ENCODE measurements at regions not wholly inside any gene's neighbourhood (a gene's known extent, or its start where the extent isn't known, plus 50 kb on each side); places are given as distances from the start of the nearest gene placed in this dataset.
A peak's percentile ranks its signal among the peaks of the same experiment; 100 is the strongest.
"Not testable (repeated sequence)": the region's sequence is repeated elsewhere in the genome, so short reads cannot be mapped to it uniquely, and the experiment has no call there.

DNA sequence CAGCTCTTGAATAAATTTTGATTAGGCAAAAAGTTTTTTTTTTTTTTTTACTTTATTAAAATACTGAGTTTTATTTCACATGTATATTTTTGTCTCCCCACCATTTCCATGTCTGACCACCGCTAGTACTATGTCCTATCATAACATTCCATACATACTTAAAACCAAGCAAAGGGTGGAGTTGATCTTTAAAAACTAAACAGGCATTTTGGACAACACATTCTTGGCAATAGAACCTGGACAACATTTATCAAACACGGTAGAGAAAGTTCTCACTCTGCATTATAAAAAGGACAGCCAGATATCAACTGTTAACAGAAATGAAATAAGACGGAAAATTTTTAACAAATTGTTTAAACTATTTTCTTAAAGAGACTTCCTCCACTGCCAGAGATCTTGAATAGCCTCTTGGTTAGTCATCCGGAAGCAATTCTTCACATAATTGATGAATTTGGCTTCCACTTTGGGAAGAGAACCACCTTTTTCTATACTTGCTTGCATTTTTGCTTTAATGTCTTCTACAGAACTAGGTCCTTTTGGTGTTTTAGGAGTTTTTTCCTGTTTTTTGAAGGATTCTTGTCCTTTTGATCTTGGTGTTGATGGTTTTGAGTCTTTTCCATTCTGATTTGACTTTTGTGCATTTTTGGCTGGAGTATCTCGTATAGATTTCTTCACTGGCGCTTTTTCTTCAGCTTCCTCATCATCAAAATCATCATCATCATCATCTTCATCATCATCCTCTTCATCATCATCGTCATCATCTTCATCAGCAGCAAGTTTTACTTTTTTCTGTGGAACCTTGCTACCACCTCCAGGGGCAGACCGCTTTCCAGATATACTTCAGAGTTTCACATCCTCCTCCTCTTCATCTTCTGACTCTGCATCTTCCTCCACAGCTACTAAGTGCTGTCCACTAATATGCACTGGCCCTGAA, 58.7 kb downstream of the POU5F2 start:
- DNase-seq (ENCODE audit: low read depth): not testable (repeated sequence)

DNA sequence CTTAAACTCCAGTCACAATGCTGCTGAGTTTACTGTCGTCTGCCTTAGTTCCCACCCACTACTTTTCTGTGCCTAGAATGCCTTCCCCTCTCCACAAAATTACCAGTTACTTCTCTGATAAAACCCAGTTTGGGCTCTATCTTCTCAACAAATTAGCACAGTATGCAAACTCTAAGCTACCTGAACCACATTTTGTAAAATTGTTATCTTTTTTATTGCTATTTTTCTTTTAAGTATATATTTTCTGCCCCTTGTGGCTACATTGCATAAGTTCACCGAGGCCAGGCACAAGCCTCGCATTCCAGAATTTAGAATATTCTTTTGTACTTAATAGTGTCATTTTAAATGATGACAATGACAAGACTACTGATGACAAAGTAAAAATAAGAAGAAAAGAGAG, 60.0 kb downstream of the POU5F2 start:
- DNase-seq (ENCODE audit: low read depth): no peak

DNA sequence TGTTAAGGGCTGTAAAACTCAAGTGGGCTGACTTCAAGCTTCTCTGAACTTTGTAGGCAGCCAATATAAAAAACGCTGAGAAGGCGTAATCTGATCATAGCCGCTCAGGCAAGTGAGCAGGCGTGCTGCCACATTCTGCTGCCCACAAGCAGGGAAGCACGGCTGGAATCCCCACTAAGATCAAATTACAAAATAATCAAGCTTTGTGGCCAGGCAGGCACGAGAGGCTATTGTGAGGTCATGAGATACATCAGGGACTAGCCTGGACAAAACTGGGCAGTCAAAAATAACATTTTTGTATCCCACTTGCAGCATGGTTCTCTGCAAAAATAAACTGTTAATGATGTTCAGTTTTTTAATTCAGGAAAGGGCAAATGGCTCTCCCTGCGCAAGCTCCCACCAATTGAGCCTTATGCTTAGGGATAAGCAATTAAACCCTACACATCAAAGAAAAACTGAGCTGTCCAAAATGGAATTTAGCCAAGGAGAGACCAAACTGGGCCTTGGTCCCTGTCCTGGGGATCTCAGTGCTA, 64.0 kb downstream of the POU5F2 start:
- DNase-seq (ENCODE audit: low read depth): peak; percentile 86

DNA sequence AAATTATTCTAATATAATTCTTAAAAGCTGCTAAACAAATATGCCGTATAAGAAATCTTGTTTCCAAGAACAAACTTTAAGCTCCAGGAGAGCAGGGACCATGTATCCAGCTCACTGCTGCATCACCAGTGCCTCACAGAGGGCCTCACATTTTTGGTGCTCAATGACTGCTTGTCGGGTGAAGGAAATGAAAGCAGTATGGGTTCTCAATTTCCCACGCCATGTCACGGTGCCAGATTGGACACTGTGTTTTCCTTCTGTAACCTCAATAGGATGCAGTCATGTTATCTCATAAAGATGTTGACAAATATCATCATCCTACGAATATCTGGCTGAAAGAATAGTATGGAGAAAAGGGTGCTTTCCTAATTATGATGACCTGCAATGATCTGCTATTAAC, 64.7 kb downstream of the POU5F2 start:
- DNase-seq (ENCODE audit: low read depth): no peak

DNA sequence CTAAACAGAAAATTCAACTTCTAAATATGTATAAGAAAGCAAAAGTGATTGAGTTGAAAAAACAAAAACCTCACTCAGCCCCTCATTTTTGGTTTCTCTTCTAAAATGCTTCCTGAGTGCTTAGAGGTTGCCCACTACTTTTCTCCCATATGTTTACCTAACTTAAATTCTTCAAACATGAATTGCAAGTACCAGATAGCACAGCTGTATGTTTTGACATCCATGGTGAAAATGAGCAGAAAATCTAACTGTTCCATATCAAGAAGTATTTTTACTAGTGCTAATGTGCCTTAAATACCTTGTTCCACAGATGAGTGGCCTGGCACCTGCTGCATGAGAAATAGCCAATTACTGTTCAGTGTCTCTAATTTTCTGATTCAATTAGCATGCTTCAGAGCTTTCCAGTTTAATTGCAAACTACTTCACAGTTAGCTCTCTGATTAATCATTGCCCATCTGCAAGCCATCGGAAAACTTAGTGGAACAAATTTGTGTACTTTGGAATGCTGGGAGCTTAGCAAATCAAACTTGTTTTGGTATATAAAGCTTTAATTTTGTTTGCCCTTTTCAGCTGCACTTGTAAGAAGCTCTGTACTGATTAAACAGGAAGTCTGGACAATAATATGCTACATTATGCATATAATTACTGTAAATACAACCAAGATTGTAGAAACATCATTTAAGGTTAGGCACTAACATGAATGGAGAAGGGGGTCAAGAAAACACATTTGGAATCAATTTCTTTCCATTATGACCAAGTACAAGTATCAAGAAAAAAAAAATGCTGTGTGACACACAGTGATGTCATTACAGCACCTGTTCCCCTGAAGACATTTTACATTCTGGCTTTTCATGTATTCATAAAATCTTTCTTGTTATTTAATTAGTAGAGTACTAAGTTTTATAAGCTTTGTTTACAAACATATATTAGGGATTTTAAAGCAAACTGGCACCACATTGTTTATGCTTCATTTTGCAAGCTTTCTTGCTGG, 65.6 kb downstream of the POU5F2 start:
- no peak for DNase-seq (ENCODE audit: low read depth)

DNA sequence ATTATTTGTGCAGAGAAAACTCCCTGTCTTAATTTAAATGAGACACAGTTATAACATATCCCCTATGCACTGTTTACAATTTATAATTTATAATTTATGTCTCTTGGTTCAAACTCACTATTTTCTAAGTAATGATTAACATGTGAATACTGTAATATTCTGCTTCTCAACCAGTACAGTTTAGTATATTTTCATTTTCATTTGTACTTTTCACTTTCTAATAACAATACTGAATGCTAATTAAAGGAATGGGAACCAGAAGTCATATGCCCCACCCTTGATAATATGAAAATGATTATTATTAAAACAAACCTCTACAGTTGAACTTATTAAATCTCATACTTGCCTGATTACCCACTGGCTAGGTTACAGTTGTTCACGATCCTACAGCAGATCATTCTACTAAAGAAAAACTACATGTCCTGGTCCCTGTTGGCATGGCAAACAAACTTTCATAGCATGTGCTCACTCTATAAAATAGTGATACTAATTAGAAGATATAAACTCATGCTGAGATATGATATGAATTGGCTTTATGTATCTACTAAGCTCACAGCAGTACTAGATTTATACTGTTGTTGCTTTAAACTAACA, 66.4 kb downstream of the POU5F2 start:
- no peak for DNase-seq (ENCODE audit: low read depth)

DNA sequence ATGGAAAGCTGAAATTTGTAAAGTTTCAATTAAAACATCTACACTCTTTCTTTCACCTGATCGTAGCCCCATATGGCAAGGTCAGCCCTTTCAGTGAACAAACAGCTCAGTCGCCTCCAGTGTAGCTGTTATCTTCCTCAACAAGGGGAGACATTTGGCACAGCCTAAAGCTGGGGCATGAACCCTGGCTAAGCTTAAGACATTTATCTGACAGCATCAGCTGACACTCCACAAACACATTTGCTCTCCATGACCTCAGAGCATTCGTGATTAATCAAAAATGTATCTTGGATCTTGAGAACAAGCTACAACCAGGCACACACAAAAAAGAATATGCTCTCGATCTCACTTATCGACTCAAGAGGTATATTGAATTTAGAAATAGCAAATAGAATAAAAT, 67.3 kb downstream of the POU5F2 start:
- no peak for DNase-seq (ENCODE audit: low read depth)

DNA sequence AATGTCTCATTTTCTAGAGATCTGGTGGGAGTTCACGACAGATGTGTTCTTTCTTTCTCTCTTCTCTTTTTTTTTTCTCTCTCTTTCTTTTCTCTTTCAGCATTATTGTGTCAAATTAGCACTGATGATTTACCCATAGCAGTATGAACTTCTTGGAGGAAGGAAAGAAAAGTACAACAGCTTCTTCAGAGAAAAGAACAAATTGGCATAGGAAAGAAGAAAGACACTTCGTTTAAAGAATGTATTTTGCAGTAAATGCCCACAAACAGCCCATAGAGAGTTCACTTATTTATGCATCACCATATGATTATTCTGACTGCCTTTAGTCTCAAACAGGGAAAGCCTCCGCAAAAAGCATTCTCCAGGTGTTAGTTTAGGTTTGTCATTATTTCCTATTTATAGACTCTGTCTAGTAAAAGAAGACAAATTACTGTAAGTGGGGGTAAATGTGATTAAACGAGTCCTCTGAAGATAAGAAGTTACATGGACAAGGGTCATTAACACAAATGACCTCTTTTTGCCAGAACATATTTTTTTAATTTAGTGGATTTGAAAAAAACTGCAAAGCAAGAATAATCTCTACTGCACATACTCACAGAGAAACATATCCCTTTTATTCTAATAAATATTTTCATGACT, 68.0 kb downstream of the POU5F2 start:
- DNase-seq (ENCODE audit: low read depth): no peak

DNA sequence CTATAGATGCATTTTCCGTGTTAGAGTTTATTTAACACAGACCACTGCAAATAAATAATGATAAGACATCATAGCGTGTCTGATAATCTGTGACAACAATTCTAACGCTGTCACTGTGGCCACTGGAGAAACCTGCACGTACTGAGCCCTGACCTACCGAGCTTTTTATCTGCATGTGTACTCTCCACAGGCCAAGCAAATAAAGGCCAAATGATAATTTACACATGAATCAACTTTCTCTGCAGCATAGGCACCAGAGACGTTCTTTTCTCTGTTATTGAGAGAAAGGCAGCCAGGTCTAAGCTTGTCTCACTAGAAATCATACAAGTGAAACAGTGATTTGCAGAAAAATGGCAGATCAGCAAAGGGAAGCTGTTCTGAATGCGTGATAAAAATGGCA, 75.8 kb downstream of the POU5F2 start:
- DNase-seq (ENCODE audit: low read depth): no peak

DNA sequence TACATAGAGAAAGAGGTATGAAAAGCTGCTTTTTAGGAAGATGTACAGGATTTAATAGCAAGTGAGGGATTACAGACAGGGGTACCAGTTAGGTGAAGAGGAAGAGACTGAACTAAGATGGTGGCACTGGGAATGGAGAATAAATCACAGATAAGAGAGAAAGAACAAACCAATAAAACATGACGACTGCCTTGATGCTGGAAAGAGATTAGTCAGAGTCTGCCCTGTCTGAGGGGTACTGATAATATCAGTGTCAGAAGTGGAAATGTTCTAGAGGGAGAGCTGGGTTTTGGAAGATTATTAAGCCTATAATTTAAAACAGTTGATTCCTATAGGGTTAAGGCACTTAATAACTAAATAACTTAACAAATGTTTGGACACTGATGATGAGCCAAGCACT, 77.7 kb downstream of the NR2F1 start:
- DNase-seq (ENCODE audit: low read depth): no peak

DNA sequence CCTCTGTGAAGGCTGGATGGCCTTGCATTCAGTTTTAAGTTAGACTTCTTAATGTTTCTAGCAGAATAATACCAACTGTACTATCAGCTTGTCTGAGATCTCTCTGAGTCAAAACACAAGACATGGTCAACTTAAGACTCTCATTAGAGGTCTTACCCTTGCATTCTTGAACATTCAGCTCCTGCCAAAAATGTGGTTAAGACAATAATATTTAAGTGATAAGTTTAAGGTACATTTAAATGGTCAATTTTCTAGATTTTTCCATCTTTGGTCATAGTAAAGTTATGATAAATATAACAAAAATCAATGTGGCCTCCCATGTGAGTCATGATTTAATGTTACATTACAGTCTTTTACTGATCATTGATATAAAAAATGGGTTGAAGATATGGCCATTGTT, 75.0 kb downstream of the NR2F1 start:
- DNase-seq (ENCODE audit: low read depth): no peak

DNA sequence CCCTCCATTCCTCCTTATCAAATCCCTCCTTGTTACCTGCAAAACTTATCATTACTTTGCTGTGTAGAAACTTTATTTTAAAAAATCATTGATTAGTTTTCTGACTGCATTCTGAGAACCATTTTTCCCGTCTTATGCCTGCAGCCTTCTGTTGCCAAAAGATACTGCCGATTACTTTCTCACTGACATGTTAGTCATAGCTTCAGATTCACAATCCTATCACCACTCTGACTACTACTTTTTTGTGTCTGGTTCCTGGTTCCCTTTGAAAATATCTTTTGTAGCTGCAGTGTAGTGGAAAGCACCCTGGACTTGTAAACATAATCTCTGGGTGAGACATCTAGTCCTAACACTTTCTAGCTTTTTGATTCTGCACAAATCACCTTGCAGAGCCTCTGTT, 71.7 kb downstream of the NR2F1 start:
- DNase-seq (ENCODE audit: low read depth): no peak

DNA sequence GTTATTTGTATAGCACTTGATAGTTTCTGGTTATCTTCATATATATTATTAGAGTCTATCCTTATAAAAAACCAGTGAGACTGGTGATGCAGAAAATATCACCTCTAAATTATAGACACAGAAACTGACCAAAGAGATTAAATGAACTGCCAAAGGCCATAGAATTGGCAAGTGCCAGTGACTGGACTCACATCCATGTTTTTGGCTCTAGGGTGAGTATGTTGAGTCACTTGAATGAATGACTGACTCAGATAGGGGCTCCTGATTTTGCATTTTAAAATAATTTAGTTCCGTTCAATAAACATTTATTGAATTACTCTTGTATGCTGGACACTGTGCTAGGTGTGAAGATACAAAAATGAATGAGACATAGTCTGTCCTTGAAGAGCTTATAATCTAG, 70.7 kb downstream of the NR2F1 start:
- no peak for DNase-seq (ENCODE audit: low read depth)

DNA sequence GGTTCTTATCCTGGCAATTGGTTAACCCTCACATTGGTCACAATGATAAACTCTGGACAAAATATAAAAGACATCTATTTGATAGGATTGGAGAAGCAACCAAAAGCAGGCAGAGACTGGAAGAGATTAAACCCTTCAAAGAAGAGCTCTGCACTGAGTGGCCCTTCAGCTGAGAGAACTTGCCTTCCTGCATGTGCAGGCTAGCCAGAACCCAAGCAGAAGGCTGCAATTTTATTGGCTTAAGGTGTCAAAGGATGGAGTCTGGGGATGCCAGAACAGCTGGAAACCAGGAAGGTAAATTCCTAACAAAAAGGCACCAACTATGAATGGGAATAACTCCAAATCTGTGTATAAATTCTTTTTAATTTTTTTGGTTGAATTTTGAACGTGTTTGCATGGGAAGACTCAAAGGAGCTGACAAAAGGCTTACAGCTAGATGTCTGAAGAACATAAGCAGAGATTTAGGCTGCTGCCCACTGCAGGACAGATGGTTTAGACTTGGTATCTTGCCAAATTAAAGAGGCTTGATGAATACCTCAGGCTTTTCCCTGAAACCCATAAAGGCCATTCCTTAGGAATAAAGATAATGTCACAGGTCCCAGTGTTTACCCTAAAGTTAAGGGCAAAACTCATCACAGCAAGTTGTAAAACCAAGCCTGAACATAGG, 66.3 kb downstream of the NR2F1 start:
- DNase-seq (ENCODE audit: low read depth): no peak

DNA sequence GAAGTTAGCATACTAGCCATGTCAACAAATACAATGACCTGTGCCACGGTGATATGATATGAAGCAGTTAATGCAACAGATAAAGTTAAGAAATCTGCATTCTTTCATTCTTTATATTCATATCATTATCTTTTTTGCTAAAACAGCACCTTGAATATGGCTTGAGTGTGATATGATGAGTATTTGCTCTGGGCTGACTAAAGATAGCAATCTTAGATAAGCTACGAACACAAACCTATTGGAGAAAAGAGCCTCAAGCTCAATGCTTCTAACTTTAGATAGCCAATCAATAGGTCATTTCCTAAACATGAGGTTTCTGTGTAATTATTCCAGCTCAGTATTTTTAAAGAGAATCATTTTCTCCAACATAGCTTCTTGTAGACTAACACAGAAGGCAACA, 61.7 kb downstream of the NR2F1 start:
- no peak for DNase-seq (ENCODE audit: low read depth)
